ENCODE measurements at regions not wholly inside any gene's neighbourhood (a gene's known extent, or its start where the extent isn't known, plus 50 kb on each side); places are given as distances from the start of the nearest gene placed in this dataset.

DNA sequence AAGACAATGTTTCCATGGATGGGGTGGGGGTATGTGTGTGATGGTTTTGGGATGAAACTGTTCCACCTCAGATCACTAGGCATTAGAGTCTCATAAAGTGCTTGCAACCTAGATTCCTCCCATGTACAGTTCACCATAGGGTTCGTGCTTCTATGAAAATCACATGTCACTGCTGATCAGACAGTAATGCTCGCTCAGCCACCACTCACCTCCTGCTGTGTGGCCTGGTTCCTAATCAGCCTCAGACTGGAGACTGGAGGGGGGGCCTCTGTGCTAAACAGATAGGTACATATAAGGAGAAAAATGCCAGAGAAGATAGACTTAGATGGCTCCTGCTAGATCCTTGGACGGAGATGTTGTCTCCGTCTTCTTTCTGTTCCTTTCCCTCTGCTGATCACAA is 1296.9 kb upstream of the SEL1L start:
- Histone ChIP-seq H2AFZ (no peak overlapping the region), H3K4me1 (ENCODE audit: insufficient read depth) (peaks cover 8% of the 10 kb centered on the region), H3K4me2 (no peak overlapping the region), H3K27me3 (ENCODE audit: insufficient read depth) (no peaks in the 10 kb centered on the region), H3F3A (replicated peaks; ENCODE audit: low read depth) (no peaks in the 10 kb centered on the region), H3K4me3 (no peak overlapping the region), H4K20me1 (replicated peaks; ENCODE audit: insufficient read depth) (no peaks in the 10 kb centered on the region), H3K79me2 (replicated peaks; ENCODE audit: insufficient read depth) (no peaks in the 10 kb centered on the region), H3K27ac (ENCODE audit: low read depth) (no peak overlapping the region), H3K9me2 (ENCODE audit: insufficient read depth) (no peaks in the 10 kb centered on the region), H3K36me3 (ENCODE audit: insufficient read depth) (no peaks in the 10 kb centered on the region)
- peaks cover 3% of the 10 kb centered on the region; the same call in 2 of the 3 replicates for H3K4me1 Mint-ChIP-seq
- H3K27me3 Mint-ChIP-seq (ENCODE audit: insufficient read depth, low read depth, poor library complexity), result no peaks in the 10 kb centered on the region
- no peak overlapping the region for H3K27ac Mint-ChIP-seq
- TF ChIP-seq, protein P1, sequence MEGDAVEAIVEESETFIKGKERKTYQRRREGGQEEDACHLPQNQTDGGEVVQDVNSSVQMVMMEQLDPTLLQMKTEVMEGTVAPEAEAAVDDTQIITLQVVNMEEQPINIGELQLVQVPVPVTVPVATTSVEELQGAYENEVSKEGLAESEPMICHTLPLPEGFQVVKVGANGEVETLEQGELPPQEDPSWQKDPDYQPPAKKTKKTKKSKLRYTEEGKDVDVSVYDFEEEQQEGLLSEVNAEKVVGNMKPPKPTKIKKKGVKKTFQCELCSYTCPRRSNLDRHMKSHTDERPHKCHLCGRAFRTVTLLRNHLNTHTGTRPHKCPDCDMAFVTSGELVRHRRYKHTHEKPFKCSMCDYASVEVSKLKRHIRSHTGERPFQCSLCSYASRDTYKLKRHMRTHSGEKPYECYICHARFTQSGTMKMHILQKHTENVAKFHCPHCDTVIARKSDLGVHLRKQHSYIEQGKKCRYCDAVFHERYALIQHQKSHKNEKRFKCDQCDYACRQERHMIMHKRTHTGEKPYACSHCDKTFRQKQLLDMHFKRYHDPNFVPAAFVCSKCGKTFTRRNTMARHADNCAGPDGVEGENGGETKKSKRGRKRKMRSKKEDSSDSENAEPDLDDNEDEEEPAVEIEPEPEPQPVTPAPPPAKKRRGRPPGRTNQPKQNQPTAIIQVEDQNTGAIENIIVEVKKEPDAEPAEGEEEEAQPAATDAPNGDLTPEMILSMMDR (conservative IDR thresholded peaks at IDR 0.05; ENCODE audit: low read depth in 2 of 2), result no peak
- TF ChIP-seq, protein P2, sequence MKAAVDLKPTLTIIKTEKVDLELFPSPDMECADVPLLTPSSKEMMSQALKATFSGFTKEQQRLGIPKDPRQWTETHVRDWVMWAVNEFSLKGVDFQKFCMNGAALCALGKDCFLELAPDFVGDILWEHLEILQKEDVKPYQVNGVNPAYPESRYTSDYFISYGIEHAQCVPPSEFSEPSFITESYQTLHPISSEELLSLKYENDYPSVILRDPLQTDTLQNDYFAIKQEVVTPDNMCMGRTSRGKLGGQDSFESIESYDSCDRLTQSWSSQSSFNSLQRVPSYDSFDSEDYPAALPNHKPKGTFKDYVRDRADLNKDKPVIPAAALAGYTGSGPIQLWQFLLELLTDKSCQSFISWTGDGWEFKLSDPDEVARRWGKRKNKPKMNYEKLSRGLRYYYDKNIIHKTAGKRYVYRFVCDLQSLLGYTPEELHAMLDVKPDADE (IDR thresholded peaks at IDR 0.05), result no peak
- TF ChIP-seq, protein P3, sequence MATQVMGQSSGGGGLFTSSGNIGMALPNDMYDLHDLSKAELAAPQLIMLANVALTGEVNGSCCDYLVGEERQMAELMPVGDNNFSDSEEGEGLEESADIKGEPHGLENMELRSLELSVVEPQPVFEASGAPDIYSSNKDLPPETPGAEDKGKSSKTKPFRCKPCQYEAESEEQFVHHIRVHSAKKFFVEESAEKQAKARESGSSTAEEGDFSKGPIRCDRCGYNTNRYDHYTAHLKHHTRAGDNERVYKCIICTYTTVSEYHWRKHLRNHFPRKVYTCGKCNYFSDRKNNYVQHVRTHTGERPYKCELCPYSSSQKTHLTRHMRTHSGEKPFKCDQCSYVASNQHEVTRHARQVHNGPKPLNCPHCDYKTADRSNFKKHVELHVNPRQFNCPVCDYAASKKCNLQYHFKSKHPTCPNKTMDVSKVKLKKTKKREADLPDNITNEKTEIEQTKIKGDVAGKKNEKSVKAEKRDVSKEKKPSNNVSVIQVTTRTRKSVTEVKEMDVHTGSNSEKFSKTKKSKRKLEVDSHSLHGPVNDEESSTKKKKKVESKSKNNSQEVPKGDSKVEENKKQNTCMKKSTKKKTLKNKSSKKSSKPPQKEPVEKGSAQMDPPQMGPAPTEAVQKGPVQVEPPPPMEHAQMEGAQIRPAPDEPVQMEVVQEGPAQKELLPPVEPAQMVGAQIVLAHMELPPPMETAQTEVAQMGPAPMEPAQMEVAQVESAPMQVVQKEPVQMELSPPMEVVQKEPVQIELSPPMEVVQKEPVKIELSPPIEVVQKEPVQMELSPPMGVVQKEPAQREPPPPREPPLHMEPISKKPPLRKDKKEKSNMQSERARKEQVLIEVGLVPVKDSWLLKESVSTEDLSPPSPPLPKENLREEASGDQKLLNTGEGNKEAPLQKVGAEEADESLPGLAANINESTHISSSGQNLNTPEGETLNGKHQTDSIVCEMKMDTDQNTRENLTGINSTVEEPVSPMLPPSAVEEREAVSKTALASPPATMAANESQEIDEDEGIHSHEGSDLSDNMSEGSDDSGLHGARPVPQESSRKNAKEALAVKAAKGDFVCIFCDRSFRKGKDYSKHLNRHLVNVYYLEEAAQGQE (IDR thresholded peaks at IDR 0.05; ENCODE audit: unreplicated experiment), result no peak
- TF ChIP-seq ZNF331 (CRISPR knock-in tag; IDR thresholded peaks at IDR 0.05; ENCODE audit: low read depth) (no peak), EZH2phosphoT487 (IDR thresholded peaks at IDR 0.05; ENCODE audit: unreplicated experiment) (no peak), JUNB (IDR thresholded peaks at IDR 0.05; ENCODE audit: unreplicated experiment) (no peak), ZNF114 (CRISPR knock-in tag; IDR thresholded peaks at IDR 0.05) (no peak), CREB1 (CRISPR knock-in tag; IDR thresholded peaks at IDR 0.05; ENCODE audit: low read depth) (no peak), NANOG (IDR thresholded peaks at IDR 0.05; ENCODE audit: borderline replicate concordance) (no peak), EZH2 (IDR thresholded peaks at IDR 0.05; ENCODE audit: low read depth, unreplicated experiment) (no peak), STAT1 (IDR thresholded peaks at IDR 0.05; ENCODE audit: unreplicated experiment) (no peak)
- TF ChIP-seq, protein P4, sequence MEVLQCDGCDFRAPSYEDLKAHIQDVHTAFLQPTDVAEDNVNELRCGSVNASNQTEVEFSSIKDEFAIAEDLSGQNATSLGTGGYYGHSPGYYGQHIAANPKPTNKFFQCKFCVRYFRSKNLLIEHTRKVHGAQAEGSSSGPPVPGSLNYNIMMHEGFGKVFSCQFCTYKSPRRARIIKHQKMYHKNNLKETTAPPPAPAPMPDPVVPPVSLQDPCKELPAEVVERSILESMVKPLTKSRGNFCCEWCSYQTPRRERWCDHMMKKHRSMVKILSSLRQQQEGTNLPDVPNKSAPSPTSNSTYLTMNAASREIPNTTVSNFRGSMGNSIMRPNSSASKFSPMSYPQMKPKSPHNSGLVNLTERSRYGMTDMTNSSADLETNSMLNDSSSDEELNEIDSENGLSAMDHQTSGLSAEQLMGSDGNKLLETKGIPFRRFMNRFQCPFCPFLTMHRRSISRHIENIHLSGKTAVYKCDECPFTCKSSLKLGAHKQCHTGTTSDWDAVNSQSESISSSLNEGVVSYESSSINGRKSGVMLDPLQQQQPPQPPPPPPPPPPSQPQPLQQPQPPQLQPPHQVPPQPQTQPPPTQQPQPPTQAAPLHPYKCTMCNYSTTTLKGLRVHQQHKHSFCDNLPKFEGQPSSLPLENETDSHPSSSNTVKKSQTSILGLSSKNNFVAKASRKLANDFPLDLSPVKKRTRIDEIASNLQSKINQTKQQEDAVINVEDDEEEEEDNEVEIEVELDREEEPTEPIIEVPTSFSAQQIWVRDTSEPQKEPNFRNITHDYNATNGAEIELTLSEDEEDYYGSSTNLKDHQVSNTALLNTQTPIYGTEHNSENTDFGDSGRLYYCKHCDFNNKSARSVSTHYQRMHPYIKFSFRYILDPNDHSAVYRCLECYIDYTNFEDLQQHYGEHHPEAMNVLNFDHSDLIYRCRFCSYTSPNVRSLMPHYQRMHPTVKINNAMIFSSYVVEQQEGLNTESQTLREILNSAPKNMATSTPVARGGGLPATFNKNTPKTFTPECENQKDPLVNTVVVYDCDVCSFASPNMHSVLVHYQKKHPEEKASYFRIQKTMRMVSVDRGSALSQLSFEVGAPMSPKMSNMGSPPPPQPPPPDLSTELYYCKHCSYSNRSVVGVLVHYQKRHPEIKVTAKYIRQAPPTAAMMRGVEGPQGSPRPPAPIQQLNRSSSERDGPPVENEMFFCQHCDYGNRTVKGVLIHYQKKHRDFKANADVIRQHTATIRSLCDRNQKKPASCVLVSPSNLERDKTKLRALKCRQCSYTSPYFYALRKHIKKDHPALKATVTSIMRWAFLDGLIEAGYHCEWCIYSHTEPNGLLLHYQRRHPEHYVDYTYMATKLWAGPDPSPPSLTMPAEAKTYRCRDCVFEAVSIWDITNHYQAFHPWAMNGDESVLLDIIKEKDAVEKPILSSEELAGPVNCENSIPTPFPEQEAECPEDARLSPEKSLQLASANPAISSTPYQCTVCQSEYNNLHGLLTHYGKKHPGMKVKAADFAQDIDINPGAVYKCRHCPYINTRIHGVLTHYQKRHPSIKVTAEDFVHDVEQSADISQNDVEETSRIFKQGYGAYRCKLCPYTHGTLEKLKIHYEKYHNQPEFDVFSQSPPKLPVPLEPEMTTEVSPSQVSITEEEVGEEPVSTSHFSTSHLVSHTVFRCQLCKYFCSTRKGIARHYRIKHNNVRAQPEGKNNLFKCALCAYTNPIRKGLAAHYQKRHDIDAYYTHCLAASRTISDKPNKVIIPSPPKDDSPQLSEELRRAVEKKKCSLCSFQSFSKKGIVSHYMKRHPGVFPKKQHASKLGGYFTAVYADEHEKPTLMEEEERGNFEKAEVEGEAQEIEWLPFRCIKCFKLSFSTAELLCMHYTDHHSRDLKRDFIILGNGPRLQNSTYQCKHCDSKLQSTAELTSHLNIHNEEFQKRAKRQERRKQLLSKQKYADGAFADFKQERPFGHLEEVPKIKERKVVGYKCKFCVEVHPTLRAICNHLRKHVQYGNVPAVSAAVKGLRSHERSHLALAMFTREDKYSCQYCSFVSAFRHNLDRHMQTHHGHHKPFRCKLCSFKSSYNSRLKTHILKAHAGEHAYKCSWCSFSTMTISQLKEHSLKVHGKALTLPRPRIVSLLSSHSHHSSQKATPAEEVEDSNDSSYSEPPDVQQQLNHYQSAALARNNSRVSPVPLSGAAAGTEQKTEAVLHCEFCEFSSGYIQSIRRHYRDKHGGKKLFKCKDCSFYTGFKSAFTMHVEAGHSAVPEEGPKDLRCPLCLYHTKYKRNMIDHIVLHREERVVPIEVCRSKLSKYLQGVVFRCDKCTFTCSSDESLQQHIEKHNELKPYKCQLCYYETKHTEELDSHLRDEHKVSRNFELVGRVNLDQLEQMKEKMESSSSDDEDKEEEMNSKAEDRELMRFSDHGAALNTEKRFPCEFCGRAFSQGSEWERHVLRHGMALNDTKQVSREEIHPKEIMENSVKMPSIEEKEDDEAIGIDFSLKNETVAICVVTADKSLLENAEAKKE (CRISPR knock-in tag; IDR thresholded peaks at IDR 0.05), result no peak
- ATAC-seq (no peak), DNase-seq (ENCODE audit: low spot score) (no peak)
- peaks cover 11% of the 10 kb centered on the region; the same call in 2 of the 3 replicates for H3K9me3 Mint-ChIP-seq
- H3K36me3 Mint-ChIP-seq (ENCODE audit: low read depth), result no peaks in the 10 kb centered on the region
- no peak overlapping the region for H3K4me3 Mint-ChIP-seq

All from GM23338 (cell line).